RPMI7951 (cell line): ENCODE measurements at regions not wholly inside any gene's neighbourhood (a gene's known extent, or its start where the extent isn't known, plus 50 kb on each side); places are given as distances from the start of the nearest gene placed in this dataset.
"Not testable (repeated sequence)": the region's sequence is repeated elsewhere in the genome, so short reads cannot be mapped to it uniquely, and the experiment has no call there.

Experiments used
- DNase-seq: peaks from one replicate; pipeline ENCODE4 v3.0.0-alpha.2; 2012; ENCODE audit warnings: low read depth

DNA sequence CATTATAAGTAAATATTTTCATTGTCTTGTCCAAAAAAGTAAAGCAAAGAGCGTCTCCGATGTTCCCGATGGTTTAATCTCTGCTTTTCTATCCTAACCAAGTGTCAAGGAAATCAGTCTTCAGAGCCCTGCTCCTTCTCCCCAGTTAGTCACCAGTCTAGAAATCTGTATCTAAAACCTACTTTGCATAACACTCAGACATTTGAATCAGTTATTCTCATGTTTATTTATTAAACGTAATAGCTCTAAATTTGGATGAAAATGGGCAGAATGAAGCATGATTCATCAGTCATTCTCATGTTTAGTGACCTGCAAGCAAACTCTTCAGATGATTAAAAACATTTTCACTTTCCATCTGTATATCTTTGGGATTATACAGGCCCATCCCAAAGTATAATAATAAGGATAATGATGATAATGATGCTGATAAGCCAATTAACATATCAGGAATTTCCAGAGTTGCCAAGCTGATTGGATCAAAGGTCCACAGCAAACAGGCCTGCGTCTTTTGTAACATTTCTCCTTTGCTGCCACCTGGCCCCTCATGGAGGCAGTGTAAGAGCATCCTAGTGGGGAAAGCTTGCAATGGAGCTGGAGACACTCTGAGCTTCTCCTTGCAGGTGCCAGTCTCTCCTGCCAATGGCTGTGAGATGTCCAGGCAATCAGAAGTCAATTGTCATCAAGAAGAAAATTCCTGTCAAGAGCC is 273.9 kb downstream of the IGSF11 start:
- DNase-seq: no peak

DNA sequence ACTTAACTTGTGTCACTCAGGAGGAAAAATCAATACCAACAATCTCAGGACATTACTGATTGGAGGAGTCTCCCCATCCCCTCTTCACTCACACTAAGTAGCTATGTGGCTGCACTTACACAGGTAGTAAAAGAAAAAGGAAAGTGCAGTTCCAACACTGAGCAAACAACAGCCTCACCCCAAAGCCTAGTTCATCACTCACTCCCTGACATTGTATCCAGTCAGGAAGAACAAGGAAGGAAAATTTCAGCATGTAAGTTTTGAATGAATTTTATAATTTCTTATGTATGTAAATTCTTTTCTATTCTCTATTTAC is 273.4 kb downstream of the IGSF11 start:
- no peak for DNase-seq

DNA sequence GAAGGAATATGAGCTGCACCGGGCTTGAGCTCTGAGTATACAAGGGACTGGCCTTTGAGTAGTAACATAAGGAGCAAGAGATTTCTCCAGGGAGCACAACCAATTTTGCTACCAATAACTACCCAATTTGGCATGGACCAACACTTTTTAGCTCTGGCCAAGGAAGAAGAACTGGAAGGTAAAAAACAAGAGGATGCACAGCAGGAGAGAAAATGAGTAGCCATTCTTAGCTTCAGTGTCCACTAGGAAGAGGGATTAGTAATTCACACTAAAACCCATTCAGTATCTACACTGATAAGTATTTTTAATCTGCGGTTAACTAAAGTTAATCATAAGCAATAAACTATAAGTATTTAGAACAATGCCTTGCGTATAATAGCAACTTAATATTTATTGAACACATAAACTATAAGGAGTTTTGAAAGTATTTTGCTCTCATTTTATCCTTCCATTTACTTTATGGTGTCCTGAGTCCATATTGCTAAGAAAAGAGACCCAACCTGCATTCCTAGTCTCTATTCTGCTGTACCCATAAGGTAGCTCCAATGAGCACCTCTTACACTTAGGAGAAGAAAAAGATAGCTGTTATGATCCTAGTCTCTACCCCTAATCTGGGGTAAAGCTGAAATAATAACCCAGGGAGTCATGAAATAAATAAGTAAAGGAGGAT is 268.9 kb downstream of the IGSF11 start:
- no peak for DNase-seq

DNA sequence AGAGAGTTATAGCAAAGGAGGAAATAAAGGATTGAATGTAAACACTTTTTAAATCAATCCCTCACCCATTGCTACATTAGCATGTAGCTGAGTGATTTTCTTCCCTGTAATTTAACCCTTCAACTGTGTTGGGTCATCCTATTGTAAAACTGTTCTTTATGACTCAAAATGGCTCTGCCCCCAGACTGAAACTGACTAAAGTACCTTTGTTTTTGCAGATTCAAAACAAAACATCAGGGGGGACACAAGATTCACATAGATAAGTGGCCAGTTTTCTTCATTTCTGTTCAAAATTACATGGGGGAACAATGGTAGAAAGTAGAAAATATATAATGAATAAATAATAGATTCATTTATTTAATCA is 268.4 kb downstream of the IGSF11 start:
- no peak for DNase-seq

DNA sequence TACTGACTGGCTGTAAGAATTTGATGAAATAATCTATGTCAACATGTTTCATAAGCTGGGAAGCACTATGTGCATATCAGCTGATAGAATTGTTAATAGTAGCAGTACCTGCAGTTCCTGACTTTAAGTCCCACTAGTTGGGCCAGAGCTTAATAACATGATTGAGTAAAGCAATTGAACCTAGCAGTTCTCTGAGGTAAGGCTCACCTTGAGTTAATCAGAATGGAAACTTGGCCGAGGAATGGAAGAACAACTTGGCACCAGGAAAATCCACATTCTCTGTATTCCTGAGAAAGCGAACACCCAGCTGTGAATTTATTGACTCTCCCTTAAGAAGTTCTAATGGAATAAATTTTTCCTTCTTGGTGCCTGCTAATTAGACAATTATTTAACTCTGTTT is 262.6 kb downstream of the IGSF11 start:
- DNase-seq: no peak

DNA sequence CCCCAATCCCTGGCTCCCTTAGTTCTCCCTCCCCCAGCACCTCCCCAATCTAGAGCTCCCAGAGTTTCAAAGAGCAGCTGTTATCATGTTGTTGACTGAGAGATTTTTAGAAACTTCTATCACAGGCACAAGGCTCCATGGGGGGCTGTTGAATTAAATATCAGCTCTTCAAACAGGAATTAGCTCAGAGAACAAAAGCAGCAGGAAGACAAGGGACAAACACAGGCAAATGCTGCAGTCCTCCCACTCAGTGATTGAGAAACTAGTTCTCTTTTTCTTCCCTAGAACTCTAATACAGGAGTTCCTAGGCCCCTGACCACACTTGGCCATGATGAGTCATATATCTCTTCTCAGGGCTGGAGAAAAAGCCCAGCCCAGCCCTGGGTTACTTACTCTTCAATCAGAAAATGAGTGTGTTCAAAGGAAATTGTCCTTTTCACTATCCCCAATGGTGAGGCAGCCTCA is 262.1 kb downstream of the IGSF11 start:
- DNase-seq: peak; percentile 50

DNA sequence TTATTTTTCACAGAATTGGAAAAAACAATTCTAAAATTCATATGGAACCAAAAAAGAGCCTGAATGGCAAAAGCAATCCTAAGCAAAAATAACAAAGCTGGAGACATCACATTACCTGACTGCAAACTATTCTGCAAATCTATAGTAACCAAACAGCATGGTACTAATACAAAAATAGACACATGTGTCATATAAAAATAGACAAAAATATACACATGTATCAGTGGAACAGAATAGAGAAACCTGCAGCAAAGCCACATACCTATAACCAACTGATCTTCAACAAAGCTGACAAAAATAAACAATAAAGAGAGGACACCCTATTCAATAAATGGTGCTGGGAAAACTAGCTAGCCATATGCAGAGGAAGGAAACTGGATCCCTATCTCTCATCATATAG is 259.6 kb downstream of the IGSF11 start:
- no peak for DNase-seq

DNA sequence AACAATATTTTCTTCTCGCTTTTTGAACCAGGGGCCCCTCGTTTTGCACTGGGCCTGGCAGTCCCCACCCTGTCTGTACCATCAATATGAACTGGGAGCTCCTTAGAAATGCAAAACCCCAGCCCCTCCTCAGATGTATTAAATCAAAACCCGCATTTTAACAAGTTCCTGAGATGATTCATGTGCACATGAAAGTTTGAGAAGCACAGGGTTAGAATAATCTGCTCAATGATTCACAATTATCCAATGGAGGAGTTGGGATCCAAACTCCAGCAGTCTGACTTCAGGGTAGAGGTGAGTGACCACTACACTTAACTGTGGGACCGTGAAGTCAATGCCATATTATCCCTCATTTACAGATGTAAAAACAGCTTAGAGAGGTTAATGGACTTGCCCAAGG is 256.4 kb downstream of the IGSF11 start:
- no peak for DNase-seq

DNA sequence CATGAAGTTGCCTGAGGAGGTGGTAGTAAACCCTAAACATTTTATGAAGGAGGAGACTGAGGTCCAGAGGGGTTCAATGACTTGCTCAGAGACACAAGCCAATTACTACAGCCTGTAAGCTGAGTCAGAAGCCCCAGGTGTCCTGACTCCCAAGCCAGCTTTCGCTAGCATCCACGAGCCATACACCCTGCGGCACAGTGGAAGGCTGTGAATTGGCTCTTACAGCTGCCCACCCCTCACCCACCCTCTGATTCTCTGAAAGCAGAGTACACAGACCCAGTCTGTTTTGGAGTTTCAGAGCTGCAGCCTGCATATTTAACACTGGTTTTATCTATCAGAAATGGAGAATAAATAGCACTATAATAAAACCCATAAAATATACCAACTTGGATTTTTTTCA is 253.4 kb downstream of the IGSF11 start:
- peak; percentile 23 for DNase-seq

DNA sequence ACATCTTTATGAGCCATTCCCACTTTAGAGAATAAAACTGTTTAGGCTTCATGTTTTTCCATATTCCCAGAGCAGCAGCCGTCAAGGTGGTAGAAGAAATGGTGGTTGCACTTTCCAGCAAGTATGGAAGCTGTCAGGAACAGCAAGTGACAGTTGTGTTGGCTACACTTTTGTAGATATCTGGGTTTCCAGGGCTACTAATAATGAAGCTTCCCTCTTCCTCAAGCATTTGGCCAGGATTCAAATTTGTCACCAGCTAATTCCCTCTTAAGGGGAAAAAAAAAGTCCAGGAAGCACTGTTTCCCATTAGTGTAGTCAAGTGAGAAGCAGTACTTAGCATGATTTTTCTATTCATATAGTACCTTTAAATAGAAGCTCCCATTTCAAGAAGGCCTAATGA is 252.8 kb downstream of the IGSF11 start:
- DNase-seq: peak; percentile 9

DNA sequence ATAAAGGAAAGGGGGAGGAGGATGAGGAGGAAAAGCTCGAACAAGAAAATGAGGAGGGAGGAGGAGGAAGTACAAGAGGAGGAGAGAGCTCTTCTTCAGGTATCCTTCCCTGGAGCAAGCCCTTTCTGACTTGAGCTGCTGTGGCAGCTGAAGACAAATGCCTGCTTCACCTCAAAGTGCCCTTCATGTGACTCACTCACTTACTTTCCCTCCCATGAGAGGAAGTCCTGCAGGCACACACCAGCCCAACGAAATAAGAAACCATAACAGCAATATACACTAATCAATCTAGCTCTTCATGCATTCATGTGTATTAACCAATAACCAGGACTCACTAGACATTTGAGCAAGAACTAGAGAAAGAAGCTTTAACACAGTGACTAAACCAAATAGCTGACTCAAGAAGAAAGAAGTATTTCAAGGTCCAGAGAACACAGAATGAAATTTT is 251.9 kb downstream of the IGSF11 start:
- peak; percentile 35 for DNase-seq

DNA sequence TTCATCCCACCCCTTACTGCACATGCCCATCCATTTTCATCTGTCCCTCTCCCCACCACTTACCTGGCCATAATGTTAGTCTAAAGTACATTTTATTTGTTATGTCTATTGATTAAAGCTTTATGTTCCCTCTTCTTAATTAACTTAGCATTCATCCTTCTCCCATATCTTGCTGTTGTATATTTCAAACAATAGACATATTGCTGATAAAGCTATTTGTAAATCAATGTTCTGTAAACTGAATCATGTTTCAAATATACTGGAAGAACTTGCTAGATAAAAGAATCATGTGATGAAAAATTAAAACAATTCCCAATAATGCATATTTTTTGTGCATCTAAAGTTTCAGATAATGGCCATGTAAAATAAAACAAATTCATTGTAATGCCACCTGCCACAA is 249.2 kb downstream of the IGSF11 start:
- no peak for DNase-seq

DNA sequence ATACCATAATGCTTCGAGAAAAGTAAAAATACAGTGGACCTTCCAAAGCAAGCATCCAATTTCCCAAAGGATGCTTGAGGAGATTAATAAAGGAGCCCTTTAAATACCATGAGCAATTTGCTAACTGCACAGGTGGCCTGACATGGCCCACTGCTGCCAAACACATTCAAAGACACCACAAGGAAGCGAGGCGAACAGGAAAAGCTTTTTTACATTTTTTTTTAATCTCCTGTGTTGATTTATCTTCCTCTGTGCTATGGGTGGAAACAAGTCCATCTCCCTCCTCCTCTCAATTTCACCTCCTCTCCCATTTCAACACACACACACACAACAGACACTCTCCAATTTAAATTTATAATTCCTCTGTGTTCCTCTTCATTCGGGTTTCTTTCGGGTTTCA is 243.4 kb downstream of the IGSF11 start:
- DNase-seq: no peak

DNA sequence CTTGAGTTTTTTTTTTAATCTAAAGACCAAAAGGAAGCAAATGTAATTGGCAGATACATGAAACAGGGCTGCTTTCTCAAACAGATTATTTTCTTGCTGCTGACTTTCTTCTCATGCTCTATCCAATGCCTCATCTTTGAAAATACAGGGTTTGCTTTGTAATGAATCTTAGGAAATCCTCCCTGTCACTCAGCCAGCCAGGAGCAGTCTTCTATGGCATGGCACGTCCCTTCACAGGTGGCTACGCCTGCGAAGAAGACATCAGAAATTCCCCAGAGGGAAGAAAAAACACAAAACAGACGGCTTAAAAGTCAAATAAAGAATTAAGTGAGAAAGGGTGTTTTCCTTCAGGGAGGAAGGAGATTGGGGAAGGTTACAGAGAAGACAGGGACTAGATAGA is 242.5 kb downstream of the IGSF11 start:
- no peak for DNase-seq

DNA sequence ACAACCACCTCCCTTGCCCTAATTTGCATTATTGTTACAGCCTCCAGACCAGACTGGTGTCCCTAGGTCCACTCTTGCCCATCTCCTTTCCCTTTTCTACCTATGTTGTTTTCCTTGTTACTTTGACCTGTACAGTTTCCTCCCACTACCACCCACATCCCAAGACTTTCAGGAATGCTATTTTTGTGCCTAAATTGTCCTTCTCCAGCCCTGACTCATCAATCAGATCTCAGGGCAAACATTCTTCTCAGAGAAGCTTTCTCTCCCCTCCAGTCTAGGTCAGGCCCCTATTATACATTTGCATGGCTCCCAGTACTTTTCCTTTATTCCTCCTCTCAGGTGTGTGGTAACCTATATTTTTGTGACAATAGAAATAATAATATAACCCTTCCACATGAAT is 241.5 kb downstream of the IGSF11 start:
- no peak for DNase-seq

DNA sequence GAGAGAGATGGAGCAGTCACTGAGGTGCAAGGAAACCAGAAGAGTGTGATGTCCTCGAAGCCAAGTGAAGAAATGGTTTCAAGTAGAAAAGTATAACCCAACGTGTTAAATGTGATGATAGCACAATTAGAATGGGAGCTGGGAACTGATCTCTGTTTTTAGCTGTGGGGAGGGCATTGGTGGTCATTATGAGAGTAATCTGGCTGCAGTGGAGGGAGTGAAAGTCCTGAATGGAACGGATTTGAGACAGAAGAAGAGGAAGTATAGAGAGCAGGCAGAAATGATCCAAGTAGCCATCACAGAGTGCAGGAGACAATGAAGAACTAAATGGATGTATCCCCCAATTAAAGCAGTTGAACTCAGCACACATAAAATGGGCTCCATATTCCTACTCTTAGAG is 235.3 kb downstream of the IGSF11 start:
- DNase-seq: no peak

DNA sequence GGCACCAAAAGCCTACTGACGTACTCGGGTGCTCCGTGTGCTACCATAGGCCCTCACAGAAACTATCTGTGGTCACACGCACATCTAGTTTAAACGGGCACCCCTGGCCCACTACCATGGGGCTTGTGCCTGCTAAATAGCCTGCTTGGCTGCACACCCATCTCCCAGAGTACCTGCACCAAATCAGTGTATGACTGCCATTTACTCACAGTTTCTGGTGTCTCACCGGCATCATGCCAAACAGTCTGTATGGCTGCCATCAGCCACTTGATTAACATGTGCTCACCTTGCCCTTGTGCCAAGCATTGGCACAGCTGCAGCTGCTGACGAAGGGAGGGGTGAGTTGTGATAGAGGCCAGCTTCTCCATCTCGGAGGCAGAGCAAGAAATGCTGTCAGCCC is 232.7 kb downstream of the IGSF11 start:
- no peak for DNase-seq

DNA sequence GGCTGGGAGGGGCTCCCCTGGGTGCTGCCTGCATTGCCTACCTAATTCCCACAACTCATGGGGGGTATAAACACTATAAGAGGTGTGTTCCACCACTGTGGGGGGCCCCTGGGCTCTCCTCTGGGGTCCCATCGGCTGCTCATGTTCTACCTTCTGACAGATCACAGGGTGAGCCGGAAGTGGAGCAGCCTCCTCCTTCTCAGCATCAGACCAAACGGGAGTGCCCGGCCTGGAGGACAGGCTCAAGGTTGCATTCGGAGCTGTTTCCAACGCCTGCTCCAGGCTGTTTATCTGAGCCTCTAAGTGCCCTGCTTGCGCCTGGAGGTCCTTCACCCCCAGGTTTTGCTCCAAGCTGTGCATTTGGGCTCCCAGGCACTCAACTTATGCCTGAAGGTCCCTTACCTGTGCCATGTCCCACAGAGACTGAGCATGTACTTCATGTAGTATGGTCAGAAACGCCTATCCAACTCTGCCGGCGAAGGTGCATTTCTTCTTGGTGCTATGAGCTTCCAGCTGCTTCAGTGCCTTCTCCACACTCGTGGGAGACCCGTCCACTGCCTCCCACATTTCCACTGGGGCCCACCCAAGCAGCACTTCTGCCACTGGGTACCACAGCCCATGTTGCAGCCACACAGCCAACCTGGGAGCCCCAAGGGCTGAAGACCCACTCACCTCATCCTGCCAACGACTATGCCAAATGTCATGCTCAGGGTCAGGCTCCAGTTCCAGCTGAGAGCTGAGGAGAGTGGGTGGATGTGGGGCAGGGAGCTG is 232.1 kb downstream of the IGSF11 start:
- DNase-seq: no peak

DNA sequence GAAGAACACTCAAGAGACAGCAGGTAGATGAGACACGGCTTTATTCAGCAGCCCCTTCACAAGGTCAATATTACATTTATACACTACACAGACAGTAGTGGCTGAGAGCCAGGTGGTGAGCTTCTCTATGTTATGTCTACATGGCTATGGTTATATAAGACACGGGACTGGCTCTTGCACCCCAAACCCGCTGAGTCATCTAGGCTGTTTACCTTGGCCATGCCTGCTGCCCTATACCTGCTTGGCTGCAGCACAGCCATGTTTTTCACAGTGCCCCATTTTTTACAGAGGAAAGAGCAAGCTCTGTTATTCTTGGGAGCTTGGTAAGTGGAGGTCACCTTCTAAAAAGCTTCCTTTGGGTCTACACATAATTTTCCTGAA is 231.6 kb downstream of the IGSF11 start:
- DNase-seq: no peak

DNA sequence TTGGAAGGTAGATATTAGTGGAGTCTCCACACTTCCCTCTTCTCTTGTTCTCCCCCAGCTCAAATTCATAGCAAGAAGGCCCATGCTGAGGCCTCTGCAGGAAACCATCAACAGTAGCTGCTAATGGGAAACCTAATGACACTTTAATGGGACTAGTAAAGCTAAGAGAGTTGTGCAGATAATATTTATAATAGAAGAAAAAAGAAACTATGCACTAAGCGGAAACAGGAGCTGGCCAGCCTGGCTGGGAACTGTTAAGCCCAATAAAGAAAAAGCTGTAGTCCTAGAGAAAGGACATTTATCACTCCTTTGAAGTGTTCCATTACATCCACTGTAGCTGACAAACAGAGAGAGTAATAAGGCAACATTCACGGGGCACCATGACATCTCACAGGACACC is 229.6 kb downstream of the IGSF11 start:
- no peak for DNase-seq

DNA sequence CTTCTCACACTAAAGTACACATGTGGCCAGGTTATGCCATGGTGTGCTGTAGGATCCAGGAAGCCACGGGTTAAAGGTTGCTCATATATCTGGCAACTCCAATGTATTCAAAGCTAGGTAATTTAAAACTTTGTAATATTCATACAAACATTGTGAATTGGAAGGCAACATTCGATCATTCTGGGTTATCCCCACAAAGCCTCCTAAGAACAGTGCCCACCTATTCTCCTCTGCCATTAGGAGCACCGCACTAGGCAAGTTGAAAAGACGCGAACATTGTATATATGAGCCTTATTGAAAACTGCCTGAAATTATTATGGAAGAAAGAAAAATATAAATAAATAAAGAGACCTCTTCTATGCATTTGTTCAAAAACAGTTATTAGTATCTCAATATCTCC is 228.2 kb downstream of the IGSF11 start:
- no peak for DNase-seq

DNA sequence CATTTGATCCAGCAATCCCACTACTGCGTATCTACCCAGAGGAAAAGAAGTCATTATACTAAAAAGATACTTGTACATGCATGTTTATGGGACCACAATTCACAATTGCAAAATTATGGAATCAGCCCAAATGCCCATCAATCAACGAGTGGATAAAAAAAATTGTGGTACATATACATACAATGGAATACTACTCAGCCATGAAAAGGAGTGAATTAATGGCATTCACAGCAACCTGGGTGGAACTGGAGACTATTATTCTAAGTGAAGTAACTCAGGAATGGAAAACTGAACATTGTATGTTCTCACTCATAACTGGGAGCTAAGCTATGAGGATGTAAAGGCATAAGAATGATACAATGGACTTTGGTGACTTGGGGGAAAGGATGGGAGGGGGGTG is 227.3 kb downstream of the IGSF11 start:
- not testable (repeated sequence) for DNase-seq

DNA sequence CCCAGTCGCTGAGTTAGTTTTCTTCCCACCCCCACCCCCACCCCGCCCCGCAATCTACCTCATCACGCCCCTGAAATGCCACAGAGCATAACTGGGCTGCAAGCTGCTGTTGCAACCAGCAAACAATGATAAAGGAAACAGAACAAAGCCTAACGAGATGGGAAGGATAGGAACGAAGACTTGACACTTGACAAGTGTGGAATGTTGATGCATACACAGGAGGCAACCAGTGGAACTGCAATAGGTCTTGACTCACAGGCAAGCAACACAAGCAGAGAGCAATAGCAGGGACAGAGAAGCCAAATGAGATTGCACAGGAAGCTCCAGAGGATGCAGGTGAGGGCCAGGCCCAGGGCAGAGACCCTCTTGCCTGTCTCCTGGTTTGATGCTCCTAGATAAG is 225.9 kb downstream of the IGSF11 start:
- DNase-seq: no peak
